Stimulated activated CD4-positive, alpha-beta T cell treated with anti-CD3 and anti-CD28 coated beads, Interleukin-1b, Interleukin-23, amount 100 ng/mL, for 48 hours (primary cell): ENCODE measurements at regions not wholly inside any gene's neighbourhood (a gene's known extent, or its start where the extent isn't known, plus 50 kb on each side); places are given as distances from the start of the nearest gene placed in this dataset.
"Not testable (repeated sequence)": the region's sequence is repeated elsewhere in the genome, so short reads cannot be mapped to it uniquely, and the experiment has no call there.

Experiments used
- DNase-seq: peaks from one replicate; pipeline ENCODE4 v3.0.0-alpha.2; 2020

- peak; percentile 11 for DNase-seq
Measured at GRCh38 chr7:80018941-80019808, 115.5 kb upstream of the GNAI1 start.

DNA sequence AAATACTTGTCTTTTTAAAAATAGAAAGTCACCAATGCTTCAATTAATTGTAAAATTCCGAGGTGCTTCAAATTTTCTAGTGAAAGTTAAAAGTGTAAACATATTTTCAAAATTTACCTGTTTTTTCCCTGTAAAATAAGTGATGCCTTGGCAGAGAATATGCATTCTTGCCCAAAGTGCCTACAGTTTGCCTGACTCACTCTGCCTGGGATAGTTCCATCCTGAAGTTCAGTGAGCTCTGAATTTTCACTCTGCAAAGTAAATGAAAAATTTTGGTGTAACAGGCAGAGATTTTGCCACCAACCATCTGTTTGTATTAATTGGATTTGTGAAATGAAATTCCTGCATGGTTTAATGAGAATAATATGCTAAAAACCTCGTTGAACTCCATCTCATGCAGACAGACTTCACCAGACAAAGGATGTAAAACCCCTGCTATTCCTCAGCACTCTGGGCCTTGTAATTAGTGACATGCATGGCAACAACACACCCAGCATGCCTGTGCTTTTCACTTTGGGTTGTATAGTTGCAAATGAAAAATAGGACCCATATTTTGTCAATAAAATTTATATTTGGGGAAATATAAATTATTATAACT, 117.4 kb upstream of the GNAI1 start:
- no peak for DNase-seq

DNA sequence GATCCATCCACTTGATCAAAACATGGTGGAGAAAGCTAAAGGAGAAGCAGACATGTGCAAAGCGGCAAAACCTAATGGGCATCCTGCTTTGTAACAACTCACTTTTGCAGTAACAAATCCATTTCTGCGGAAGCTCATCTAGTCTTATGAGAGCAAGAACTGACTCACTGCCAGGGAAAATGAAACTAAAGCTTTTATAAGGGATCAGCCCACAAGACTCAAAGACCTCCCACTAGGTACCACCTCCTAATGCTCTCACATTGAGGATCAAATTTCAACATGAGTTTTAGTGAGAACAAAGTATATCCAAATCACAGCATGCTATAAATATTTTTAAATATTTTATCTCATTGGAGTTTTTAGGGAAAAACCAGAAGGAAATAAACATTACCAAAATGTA, 120.1 kb upstream of the GNAI1 start:
- DNase-seq: no peak

DNA sequence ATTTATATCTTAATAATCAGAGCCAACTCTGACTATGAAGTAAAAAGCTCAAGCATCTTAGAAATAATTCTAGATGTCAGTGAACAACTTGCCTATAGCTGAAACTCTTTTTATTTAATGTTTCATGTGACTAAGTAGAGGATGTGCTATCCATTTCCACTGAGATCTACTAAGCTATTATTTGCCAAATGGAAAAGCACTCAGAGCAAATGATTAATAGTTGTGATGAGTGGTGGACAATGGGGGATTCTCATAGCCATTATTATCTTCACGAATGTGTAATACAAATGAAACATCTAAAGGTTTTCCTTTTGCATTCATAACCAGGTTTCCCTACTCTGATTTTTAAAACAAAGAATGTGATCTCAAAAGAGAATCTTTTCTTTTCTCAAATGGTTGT, 126.6 kb upstream of the GNAI1 start:
- no peak for DNase-seq

- no peak for DNase-seq
Measured at GRCh38 chr7:80002865-80003264, 131.8 kb upstream of the GNAI1 start.

DNA sequence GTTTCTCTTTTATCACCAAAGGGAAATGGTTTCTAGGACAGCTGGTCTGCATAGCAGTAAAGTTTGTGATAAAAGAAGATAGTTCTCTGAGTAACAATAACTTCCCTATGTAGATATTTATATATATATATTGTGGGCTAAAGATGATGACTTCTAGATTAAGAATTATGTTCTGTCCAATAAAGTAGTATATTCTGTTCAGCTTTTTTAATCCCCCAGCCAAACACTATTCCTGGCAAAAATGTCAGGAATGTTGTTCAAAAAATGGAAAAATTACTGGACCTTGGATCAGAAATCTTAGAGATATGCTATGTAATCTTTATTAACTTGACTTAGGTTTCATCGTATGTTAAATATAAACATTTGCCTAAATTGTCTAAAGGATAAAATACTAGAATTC, 136.3 kb upstream of the GNAI1 start:
- no peak for DNase-seq

- DNase-seq: no peak
Measured at GRCh38 chr7:79997345-79997744, 137.3 kb upstream of the GNAI1 start.

- DNase-seq: not testable (repeated sequence)
Measured at GRCh38 chr7:79995741-79996140, 138.9 kb upstream of the GNAI1 start.

DNA sequence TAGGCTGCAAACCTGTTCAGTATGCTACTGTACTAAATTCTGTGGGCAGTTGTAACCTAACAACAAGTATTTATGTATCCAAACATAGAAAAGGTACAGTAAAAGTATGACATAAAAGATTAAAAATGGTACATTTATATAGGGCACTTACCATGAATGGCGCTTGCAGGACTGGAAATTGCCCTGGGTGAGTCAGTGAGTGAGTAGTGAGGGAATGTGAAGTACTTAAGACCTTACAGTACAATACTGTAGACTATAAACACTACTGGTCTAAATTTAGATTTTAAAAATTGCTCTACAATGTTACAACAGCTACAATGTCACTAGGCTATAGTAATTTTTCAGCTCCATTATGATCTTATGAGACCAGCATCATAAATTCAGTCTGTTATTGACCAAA, 146.0 kb upstream of the GNAI1 start:
- no peak for DNase-seq

DNA sequence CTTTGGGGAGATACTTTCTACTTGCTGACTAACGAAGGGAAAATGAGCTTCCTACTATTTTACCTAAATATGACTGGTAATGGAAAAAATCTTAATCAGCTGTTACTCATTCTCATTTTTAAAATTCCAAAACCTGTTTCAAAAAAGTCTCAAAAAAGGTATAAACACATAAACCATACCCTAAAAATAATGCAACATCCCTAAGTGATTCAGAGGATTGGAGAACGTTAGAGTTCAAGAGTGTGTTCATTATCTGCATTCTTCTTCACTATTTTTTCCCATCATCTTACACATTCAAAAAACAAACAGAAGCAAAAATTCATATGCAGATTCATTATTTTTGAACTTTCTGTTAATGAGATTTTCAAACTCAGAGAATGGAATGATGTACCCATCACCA, 150.4 kb upstream of the GNAI1 start:
- DNase-seq: no peak

DNA sequence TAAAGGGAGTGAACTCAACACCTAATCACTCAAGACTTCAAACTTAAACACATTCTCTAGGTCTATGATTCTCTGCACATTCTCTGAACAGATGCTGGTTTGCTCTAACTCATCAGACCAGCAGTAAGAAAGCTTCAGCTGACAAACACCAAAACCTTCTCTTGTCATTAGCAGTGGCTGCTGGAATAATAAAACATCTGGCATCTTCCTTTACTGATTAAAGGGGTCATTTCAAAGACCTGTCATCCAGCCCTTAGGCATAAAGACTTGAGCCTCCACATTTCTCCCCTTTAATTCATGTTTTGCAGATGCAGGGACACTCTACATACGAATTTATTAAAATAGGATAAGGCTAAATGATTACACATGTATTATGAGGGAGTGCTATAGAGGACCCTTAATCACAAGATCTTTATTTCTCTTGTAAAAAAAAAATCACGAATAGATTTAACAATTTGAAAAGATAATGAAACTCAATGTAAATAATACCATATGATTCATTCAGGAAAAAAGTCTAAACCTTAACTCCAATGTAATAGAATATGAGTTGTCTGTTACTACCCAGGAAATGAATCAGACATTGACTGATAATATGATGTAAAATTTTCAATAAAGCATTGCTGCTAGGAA, 152.4 kb upstream of the GNAI1 start:
- DNase-seq: no peak

DNA sequence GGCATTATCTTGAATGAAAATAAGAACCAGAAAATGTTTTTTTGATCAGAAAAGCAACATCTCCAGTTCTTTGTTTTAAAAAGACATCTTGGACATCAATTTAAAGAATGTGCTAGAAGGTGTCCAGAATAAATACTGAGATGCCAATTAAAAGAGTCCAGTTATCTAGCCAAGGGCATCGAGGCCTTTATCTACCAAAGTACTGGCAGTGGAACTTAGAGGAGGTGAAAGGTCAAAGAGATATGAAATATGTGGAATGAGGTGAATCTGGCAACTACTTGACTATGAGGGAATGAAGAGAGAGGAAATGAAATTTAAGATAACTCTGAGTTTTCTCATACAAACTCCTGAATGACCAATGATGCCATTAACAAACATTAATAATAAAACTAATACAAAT, 154.3 kb upstream of the GNAI1 start:
- DNase-seq: no peak

- no peak for DNase-seq
Measured at GRCh38 chr7:79979437-79979836, 155.2 kb upstream of the GNAI1 start.

- DNase-seq: no peak
Measured at GRCh38 chr7:79977481-79977880, 157.2 kb upstream of the GNAI1 start.

- DNase-seq: peak; percentile 4
Measured at GRCh38 chr7:79976711-79977020, 158.0 kb upstream of the GNAI1 start.

GRCh38 chr7:79975986-79976710, 158.5 kb upstream of the GNAI1 start:
- not testable (repeated sequence) for DNase-seq

DNA sequence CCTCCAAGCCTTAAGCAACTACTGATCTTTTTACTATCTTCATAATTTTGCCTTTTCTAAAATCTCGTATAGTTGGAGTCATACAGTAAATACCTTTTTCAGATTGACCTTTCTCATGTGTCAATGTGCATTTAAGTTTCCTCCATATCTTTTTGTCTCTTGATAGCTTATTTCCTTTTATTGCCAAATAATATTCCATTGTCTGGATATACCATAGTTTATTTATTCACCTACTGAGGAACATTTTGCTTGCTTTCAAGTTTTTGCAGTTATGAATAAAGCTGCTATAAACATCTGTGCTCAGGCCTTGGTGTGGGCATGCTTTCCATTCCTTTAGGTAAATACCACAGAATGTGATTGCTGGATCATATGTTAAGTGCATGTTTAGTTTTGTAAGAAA, 161.2 kb upstream of the GNAI1 start:
- no peak for DNase-seq

DNA sequence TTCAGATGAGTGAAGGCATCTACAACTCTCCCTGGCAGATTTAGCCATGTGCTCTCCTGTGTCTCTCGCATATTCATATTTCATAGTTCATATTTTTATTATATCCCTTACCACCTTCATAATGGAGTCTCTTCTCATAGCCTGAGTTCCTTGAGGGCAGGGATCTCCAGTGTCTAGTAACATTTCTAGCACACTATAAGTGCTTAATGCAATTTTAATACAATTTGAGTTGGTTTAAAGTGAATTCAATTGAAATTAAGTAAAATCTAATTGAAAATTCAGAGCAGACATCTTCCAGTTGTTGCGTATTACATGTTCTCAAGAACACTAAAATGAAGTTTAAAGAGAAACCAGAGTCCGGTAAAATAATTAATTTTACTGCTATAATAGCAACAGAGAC, 163.6 kb upstream of the GNAI1 start:
- no peak for DNase-seq

DNA sequence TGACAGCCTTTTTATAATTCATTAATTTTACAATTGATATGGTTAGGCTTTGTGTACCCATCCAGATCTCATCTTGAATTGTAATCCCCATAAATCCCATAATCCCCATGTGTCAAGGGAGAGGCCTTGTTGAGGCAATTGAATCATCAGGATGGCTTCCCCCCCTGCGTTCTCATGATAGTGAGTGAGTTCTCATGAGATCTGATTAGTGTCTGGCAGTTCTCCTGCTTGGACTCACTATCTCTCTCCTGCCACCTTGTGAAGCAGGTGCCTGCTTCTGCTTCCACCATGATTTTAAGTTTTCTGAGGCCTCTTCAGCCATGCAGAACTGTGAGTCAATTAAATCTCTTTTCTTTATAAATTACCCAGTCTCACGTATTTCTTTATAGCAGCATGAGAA, 165.7 kb upstream of the GNAI1 start:
- DNase-seq: no peak

DNA sequence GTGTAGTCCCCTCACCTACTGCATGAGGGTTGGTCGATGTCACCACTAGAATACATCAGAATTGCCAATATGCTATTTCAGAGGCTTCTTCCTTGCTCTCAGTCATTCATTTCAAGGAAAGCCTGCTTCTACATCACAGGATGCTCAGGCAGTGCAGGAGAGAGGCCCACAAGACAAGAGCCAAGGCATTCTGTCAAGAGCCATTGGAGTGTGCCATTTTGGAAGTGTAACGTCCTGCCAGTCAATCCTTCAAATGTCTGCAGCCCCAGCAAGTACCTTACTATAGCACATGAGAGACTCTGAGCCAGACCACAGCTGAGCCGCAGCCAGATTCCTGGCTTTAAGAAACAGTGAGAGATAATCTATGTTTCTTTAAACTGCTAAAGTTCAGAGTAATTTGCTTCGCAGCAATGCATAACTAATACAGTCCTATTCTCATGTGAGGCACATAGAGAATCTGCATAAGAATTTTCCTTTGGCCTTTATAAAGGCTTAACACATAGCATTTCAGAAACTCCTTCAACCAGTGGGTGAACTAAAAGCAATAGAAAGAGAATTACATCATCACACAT, 166.5 kb upstream of the GNAI1 start:
- no peak for DNase-seq

GRCh38 chr7:79965946-79966345, 168.7 kb upstream of the GNAI1 start:
- no peak for DNase-seq

- no peak for DNase-seq
Measured at GRCh38 chr7:79964463-79964862, 170.2 kb upstream of the GNAI1 start.

DNA sequence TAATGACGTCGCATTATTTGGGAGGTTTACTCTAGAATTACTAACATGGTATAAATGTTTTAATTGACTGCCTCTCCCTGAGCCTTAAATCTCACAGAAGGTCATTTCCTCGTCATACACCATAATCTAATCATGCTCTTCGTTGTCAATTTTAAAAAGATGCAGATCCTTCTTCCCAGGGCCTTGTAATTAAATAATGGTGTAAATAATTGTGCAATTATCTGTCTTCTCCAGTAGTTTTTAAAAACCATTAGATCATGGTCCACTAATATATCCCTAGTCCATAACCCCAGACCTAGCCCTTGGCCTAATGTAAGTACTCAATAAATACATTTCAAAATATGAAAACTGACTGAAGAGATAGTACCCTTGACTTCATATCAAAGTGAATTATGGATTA, 181.5 kb upstream of the GNAI1 start:
- DNase-seq: no peak
